ENCODE measurements at regions not wholly inside any gene's neighbourhood (a gene's known extent, or its start where the extent isn't known, plus 50 kb on each side); places are given as distances from the start of the nearest gene placed in this dataset.

DNA sequence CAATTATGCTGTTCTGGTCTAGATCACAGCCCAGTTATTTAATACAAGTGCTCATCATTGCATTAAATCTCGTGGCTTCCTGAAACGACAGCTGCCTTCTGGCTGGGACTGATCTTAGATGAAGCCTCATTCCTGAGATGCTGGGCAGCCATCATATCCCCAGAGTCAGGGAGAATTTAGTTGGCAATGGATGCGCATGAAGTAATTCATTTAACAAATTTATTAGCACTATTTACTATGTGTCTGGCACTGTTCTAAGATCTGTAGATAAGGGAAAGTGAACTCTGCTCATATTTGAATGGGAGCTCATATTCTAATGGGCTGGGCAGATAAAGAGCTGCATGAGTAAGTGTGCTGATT lies 244.7 kb downstream of the KCNS3 start:
- TF ChIP-seq, protein P1, sequence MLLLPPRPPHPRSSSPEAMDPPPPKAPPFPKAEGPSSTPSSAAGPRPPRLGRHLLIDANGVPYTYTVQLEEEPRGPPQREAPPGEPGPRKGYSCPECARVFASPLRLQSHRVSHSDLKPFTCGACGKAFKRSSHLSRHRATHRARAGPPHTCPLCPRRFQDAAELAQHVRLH (tag by site-specific recombination; IDR thresholded peaks at IDR 0.05): no peak
- TF ChIP-seq ZNF830 (tag by site-specific recombination; IDR thresholded peaks at IDR 0.05; ENCODE audit: low read depth) (no peak), ZNF596 (tag by site-specific recombination; IDR thresholded peaks at IDR 0.05) (no peak), ZFP3 (tag by site-specific recombination; IDR thresholded peaks at IDR 0.05; ENCODE audit: low read depth) (no peak), MZF1 (tag by site-specific recombination; IDR thresholded peaks at IDR 0.05; ENCODE audit: borderline replicate concordance) (no peak), ZNF354C (tag by site-specific recombination; IDR thresholded peaks at IDR 0.05; ENCODE audit: borderline replicate concordance, low read depth) (no peak), ZNF239 (tag by site-specific recombination; IDR thresholded peaks at IDR 0.05) (no peak), ZBTB8A (tag by site-specific recombination; IDR thresholded peaks at IDR 0.05) (no peak), ZNF302 (tag by site-specific recombination; IDR thresholded peaks at IDR 0.05; ENCODE audit: low read depth) (no peak), ZNF2 (tag by site-specific recombination; IDR thresholded peaks at IDR 0.05) (no peak), ZNF311 (tag by site-specific recombination; IDR thresholded peaks at IDR 0.05; ENCODE audit: borderline replicate concordance) (no peak), ZSCAN23 (tag by site-specific recombination; IDR thresholded peaks at IDR 0.05) (no peak), HOXD13 (CRISPR knock-in tag; IDR thresholded peaks at IDR 0.05; ENCODE audit: borderline replicate concordance) (no peak)
- TF ChIP-seq, protein P2, sequence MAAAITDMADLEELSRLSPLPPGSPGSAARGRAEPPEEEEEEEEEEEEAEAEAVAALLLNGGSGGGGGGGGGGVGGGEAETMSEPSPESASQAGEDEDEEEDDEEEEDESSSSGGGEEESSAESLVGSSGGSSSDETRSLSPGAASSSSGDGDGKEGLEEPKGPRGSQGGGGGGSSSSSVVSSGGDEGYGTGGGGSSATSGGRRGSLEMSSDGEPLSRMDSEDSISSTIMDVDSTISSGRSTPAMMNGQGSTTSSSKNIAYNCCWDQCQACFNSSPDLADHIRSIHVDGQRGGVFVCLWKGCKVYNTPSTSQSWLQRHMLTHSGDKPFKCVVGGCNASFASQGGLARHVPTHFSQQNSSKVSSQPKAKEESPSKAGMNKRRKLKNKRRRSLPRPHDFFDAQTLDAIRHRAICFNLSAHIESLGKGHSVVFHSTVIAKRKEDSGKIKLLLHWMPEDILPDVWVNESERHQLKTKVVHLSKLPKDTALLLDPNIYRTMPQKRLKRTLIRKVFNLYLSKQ (tag by site-specific recombination; IDR thresholded peaks at IDR 0.05; ENCODE audit: borderline replicate concordance): no peak
- TF ChIP-seq, protein P3, sequence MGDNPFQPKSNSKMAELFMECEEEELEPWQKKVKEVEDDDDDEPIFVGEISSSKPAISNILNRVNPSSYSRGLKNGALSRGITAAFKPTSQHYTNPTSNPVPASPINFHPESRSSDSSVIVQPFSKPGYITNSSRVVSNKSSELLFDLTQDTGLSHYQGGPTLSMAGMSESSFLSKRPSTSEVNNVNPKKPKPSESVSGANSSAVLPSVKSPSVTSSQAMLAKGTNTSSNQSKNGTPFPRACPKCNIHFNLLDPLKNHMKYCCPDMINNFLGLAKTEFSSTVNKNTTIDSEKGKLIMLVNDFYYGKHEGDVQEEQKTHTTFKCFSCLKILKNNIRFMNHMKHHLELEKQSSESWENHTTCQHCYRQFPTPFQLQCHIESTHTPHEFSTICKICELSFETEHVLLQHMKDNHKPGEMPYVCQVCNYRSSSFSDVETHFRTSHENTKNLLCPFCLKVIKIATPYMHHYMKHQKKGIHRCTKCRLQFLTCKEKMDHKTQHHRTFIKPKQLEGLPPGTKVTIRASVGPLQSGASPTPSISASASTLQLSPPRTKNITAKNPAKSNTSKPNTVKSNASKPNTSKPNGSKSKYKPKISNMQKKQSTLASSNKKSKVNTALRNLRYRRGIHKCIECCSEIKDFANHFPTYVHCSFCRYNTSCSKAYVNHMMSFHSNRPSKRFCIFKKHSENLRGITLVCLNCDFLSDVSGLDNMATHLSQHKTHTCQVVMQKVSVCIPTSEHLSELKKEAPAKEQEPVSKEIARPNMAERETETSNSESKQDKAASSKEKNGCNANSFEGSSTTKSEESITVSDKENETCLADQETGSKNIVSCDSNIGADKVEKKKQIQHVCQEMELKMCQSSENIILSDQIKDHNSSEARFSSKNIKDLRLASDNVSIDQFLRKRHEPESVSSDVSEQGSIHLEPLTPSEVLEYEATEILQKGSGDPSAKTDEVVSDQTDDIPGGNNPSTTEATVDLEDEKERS (tag by site-specific recombination; IDR thresholded peaks at IDR 0.05): no peak
- TF ChIP-seq, protein P4, sequence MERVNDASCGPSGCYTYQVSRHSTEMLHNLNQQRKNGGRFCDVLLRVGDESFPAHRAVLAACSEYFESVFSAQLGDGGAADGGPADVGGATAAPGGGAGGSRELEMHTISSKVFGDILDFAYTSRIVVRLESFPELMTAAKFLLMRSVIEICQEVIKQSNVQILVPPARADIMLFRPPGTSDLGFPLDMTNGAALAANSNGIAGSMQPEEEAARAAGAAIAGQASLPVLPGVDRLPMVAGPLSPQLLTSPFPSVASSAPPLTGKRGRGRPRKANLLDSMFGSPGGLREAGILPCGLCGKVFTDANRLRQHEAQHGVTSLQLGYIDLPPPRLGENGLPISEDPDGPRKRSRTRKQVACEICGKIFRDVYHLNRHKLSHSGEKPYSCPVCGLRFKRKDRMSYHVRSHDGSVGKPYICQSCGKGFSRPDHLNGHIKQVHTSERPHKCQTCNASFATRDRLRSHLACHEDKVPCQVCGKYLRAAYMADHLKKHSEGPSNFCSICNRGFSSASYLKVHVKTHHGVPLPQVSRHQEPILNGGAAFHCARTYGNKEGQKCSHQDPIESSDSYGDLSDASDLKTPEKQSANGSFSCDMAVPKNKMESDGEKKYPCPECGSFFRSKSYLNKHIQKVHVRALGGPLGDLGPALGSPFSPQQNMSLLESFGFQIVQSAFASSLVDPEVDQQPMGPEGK (tag by site-specific recombination; IDR thresholded peaks at IDR 0.05): no peak
- POLR2A ChIA-PET: no interaction called here
- Histone ChIP-seq H3K27ac (ENCODE audit: extremely low read depth, low read depth, low read length) (no peak overlapping the region), H3K36me3 (ENCODE audit: control insufficient read depth in 2 of 2, insufficient read depth in 1 of 2, low read length in 2 of 2) (no peaks in the 10 kb centered on the region), H3K9me3 (ENCODE audit: control insufficient read depth, insufficient read depth, low read depth, low read length) (no peaks in the 10 kb centered on the region), H3K4me3 (ENCODE audit: low read depth, low read length) (no peak overlapping the region), H3K4me1 (ENCODE audit: control insufficient read depth, insufficient read depth, low read length) (no peaks in the 10 kb centered on the region; the same call in 1 of the 2 replicates)
- CTCF ChIA-PET: interaction anchor here (0.7 to 1.6 kb wide), 2 partner anchors 26 to 30 kb away, joined by 4 read pairs; no protein-coding TSS in a partner anchor

DNA sequence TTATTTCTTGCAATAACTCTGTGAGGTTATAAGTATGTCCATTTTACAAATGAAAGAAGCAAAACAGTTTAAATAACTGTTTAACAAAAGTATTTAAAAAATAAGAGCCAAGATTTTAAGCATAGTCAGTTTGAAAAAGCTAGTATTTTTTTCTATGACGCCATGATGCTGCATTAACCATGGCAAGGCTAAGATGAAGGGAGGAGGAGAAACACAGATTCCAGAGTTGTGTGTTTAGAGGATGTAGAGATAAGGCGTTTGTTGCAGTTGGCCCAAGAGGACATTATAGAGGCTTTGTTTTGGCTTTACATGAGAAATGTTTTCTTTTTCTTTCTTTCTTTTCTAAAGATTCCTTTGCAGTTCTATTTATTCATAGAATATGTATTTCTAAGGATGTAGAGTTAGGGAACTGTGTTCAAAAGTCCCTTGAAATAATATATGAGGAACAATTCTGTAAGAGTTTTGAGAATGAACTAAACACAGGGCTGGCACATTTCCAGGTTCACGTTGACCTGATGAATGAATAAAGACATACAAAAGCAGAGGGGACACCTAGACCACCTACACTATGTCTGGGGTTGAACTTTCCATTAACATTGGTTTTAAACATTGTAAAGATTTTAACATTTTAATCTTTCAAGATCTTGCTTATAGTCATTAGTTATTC lies 244.2 kb downstream of the KCNS3 start:
- H3K36me3 ChIP-seq (ENCODE audit: control insufficient read depth in 2 of 2, insufficient read depth in 1 of 2, low read length in 2 of 2): no peaks in the 10 kb centered on the region
- H3K4me3 ChIP-seq (ENCODE audit: low read depth, low read length): no peak overlapping the region
- CTCF ChIA-PET: interaction anchor here (0.7 to 1.6 kb wide), 5 partner anchors 11 to 271 kb away, joined by 3 to 4 read pairs (median 4); no protein-coding TSS in a partner anchor
- POLR2A ChIA-PET: no interaction called here
- no peaks in the 10 kb centered on the region; the same call in 1 of the 2 replicates for H3K4me1 ChIP-seq (ENCODE audit: control insufficient read depth, insufficient read depth, low read length)
- no peaks in the 10 kb centered on the region for H3K9me3 ChIP-seq (ENCODE audit: control insufficient read depth, insufficient read depth, low read depth, low read length)
- no peak overlapping the region for H3K27ac ChIP-seq (ENCODE audit: extremely low read depth, low read depth, low read length)
- no peak for TF ChIP-seq ZNF214 (tag by site-specific recombination; IDR thresholded peaks at IDR 0.05; ENCODE audit: borderline replicate concordance)
- TF ChIP-seq KLF10 (tag by site-specific recombination; IDR thresholded peaks at IDR 0.05): no peak
- no peak for TF ChIP-seq SCRT1 (tag by site-specific recombination; IDR thresholded peaks at IDR 0.05; ENCODE audit: borderline replicate concordance)
- TF ChIP-seq, protein P5, sequence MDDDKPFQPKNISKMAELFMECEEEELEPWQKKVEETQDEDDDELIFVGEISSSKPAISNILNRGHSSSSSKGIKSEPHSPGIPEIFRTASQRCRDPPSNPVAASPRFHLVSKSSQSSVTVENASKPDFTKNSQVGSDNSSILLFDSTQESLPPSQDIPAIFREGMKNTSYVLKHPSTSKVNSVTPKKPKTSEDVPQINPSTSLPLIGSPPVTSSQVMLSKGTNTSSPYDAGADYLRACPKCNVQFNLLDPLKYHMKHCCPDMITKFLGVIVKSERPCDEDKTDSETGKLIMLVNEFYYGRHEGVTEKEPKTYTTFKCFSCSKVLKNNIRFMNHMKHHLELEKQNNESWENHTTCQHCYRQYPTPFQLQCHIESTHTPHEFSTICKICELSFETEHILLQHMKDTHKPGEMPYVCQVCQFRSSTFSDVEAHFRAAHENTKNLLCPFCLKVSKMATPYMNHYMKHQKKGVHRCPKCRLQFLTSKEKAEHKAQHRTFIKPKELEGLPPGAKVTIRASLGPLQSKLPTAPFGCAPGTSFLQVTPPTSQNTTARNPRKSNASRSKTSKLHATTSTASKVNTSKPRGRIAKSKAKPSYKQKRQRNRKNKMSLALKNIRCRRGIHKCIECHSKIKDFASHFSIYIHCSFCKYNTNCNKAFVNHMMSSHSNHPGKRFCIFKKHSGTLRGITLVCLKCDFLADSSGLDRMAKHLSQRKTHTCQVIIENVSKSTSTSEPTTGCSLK (tag by site-specific recombination; IDR thresholded peaks at IDR 0.05): no peak
- TF ChIP-seq ZNF701 (tag by site-specific recombination; IDR thresholded peaks at IDR 0.05): no peak
- TF ChIP-seq, protein P6, sequence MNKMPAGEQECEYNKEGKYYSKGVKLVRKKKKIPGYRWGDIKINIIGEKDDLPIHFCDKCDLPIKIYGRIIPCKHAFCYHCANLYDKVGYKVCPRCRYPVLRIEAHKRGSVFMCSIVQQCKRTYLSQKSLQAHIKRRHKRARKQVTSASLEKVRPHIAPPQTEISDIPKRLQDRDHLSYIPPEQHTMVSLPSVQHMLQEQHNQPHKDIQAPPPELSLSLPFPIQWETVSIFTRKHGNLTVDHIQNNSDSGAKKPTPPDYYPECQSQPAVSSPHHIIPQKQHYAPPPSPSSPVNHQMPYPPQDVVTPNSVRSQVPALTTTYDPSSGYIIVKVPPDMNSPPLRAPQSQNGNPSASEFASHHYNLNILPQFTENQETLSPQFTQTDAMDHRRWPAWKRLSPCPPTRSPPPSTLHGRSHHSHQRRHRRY (tag by site-specific recombination; IDR thresholded peaks at IDR 0.05): no peak
- no peak for TF ChIP-seq OVOL3 (tag by site-specific recombination; IDR thresholded peaks at IDR 0.05)
- no peak for TF ChIP-seq ZNF266 (tag by site-specific recombination; IDR thresholded peaks at IDR 0.05; ENCODE audit: low read depth)
- TF ChIP-seq ZNF837 (tag by site-specific recombination; IDR thresholded peaks at IDR 0.05): no peak

Data from HEK293 (cell line).